ENCODE measurements at regions not wholly inside any gene's neighbourhood (a gene's known extent, or its start where the extent isn't known, plus 50 kb on each side); places are given as distances from the start of the nearest gene placed in this dataset.
"Not testable (repeated sequence)": the region's sequence is repeated elsewhere in the genome, so short reads cannot be mapped to it uniquely, and the experiment has no call there.

GRCh38 chr6:40139447-40139846 is 205.2 kb upstream of the MOCS1 start:
- TF ChIP-seq CTCF (IDR thresholded peaks at IDR 0.05): no peak
- Histone ChIP-seq H3K9me3 (no peaks in the 10 kb centered on the region), H3K4me3 (ENCODE audit: low read depth in 1 of 2, low read length in 1 of 2) (no peak overlapping the region), H3K36me3 (no peaks in the 10 kb centered on the region), H3K4me1 (ENCODE audit: control insufficient read depth in 1 of 2, insufficient read depth in 1 of 2, low read depth in 1 of 2, low read length in 1 of 2) (no peaks in the 10 kb centered on the region), H3K27ac (no peak overlapping the region), H3K27me3 (no peaks in the 10 kb centered on the region)

GRCh38 chr6:40138273-40138720 is 204.0 kb upstream of the MOCS1 start:
- no peaks in the 10 kb centered on the region for H3K4me1 ChIP-seq (ENCODE audit: control insufficient read depth in 1 of 2, insufficient read depth in 1 of 2, low read depth in 1 of 2, low read length in 1 of 2)
- no peak for TF ChIP-seq CTCF (IDR thresholded peaks at IDR 0.05)
- H3K36me3 ChIP-seq: no peaks in the 10 kb centered on the region
- no peaks in the 10 kb centered on the region for H3K27me3 ChIP-seq
- H3K9me3 ChIP-seq: no peaks in the 10 kb centered on the region
- H3K4me3 ChIP-seq (ENCODE audit: low read depth in 1 of 2, low read length in 1 of 2): no peak overlapping the region
- H3K27ac ChIP-seq: no peak overlapping the region

- H3K27ac ChIP-seq: no peak overlapping the region
- no peaks in the 10 kb centered on the region for H3K27me3 ChIP-seq
- no peaks in the 10 kb centered on the region for H3K36me3 ChIP-seq
- no peak for TF ChIP-seq CTCF (IDR thresholded peaks at IDR 0.05)
- H3K4me3 ChIP-seq (ENCODE audit: low read depth in 1 of 2, low read length in 1 of 2): no peak overlapping the region
- H3K4me1 ChIP-seq (ENCODE audit: control insufficient read depth in 1 of 2, insufficient read depth in 1 of 2, low read depth in 1 of 2, low read length in 1 of 2): no peaks in the 10 kb centered on the region
- H3K9me3 ChIP-seq: no peaks in the 10 kb centered on the region
These were observed 201.3 kb upstream of the MOCS1 start for GRCh38 chr6:40135491-40136072.

- H3K4me3 ChIP-seq (ENCODE audit: low read depth in 1 of 2, low read length in 1 of 2); H3K9me3 ChIP-seq; H3K4me1 ChIP-seq (ENCODE audit: control insufficient read depth in 1 of 2, insufficient read depth in 1 of 2, low read depth in 1 of 2, low read length in 1 of 2); H3K36me3 ChIP-seq; H3K27me3 ChIP-seq; H3K27ac ChIP-seq: not testable (repeated sequence)
These were observed 199.7 kb upstream of the MOCS1 start for GRCh38 chr6:40133981-40134380.

- Histone ChIP-seq H3K36me3 (no peaks in the 10 kb centered on the region), H3K9me3 (no peaks in the 10 kb centered on the region)
These were observed 197.4 kb upstream of the MOCS1 start for GRCh38 chr6:40131675-40132074.

GRCh38 chr6:40128127-40128526 is 193.9 kb upstream of the MOCS1 start:
- no peak for TF ChIP-seq CTCF (IDR thresholded peaks at IDR 0.05)
- Histone ChIP-seq H3K4me1 (ENCODE audit: control insufficient read depth in 1 of 2, insufficient read depth in 1 of 2, low read depth in 1 of 2, low read length in 1 of 2) (no peaks in the 10 kb centered on the region), H3K27me3 (no peaks in the 10 kb centered on the region)

More at GRCh38 chr6:40131675-40132074, 197.4 kb upstream of the MOCS1 start:
- H3K27ac ChIP-seq: no peak overlapping the region
- no peak overlapping the region for H3K4me3 ChIP-seq (ENCODE audit: low read depth in 1 of 2, low read length in 1 of 2)
- no peak for TF ChIP-seq CTCF (IDR thresholded peaks at IDR 0.05)
- no peaks in the 10 kb centered on the region for H3K4me1 ChIP-seq (ENCODE audit: control insufficient read depth in 1 of 2, insufficient read depth in 1 of 2, low read depth in 1 of 2, low read length in 1 of 2)
- H3K27me3 ChIP-seq: no peaks in the 10 kb centered on the region

More at GRCh38 chr6:40128127-40128526, 193.9 kb upstream of the MOCS1 start:
- Histone ChIP-seq H3K27ac (no peak overlapping the region), H3K4me3 (ENCODE audit: low read depth in 1 of 2, low read length in 1 of 2) (no peak overlapping the region), H3K9me3 (no peaks in the 10 kb centered on the region), H3K36me3 (no peaks in the 10 kb centered on the region)

Data from neutrophil (primary cell).